Ovary (tissue), 7 donors: ENCODE measurements at regions not wholly inside any gene's neighbourhood (a gene's known extent, or its start where the extent isn't known, plus 50 kb on each side); places are given as distances from the start of the nearest gene placed in this dataset.

Source experiments
- DNase-seq, 5 donors: peaks; one replicate each; pipeline ENCODE4 v3.0.0-alpha.2; 2019 to 2020
- H3K27ac ChIP-seq, 2 donors: fragments of 200-600 bp; one replicate each; pipeline versions ENCODE4 v1.5.1 to v1.8.0; 2019 to 2022
- H3K27me3 ChIP-seq: fragments of 200-600 bp; one replicate; pipeline ENCODE4 v1.8.0; 2022
- H3K36me3 ChIP-seq: fragments of 200-600 bp; sonication (generic); one replicate; pipeline ENCODE4 v1.5.1; 2019
- H3K4me1 ChIP-seq: one replicate; pipeline ENCODE4 v1.8.1; 2013; ENCODE audit warnings: mild to moderate bottlenecking, moderate library complexity; ENCODE audit not compliant: insufficient read depth
- H3K4me3 ChIP-seq: fragments of 200-600 bp; sonication (generic); one replicate; pipeline ENCODE4 v1.5.1; 2017
- H3K9me3 ChIP-seq, 2 donors: fragments of 200-600 bp in 1 of 2; sonication (generic) in 1 of 2; one replicate each; pipeline versions ENCODE4 v1.5.1 to v1.8.1; 2013 to 2019; ENCODE audit warnings: mild to moderate bottlenecking in 1 of 2, moderate library complexity in 1 of 2
- CTCF ChIP-seq, 3 donors: fragments of 450-650 bp in 2 of 3; fragments of 200-600 bp in 1 of 3; IDR thresholded peaks; one replicate each; pipeline versions ENCODE4 v1.5.1 to v1.8.0; 2016 to 2022; ENCODE audit warnings: antibody characterized with exemption in 3 of 3, mild to moderate bottlenecking in 1 of 3
- EP300 ChIP-seq: sonication (generic); formaldehyde crosslinking; IDR thresholded peaks from one replicate; pipeline ENCODE4 v1.6.1; 2017; ENCODE audit warnings: antibody characterized with exemption
- POLR2A ChIP-seq: fragments of 450-650 bp; IDR thresholded peaks from one replicate; pipeline ENCODE4 v1.6.1; 2017; ENCODE audit warnings: antibody characterized with exemption, mild to moderate bottlenecking, moderate library complexity
- WGBS, 3 donors: extraction: QIAGEN DNeasy Blood & Tissue Kit in 1 of 3; methylation state at CpG; one replicate each; pipeline versions ENCODE4 v1.1.5 to v1.1.7; 2013 to 2017; 5-methylcytosine and 5-hydroxymethylcytosine counted together
- intact Hi-C, 4 donors: fragments of 100-400 bp; cut with DNase I; formaldehyde crosslinking; loops; one replicate each; pipeline versions ENCODE4 v1.11.0 to v1.15.1; 2022 to 2023
- donor health status: DM: no; HTN: no; CAD: no; lungs with moderate emphysema.
- donor health status: DM: no; HTN: no; CAD: no.
- donor health status: Bipolar disorder and iron deficiency.
- donor health status: DM: no; HTN: no; CAD: no.
- donor health status: DM: yes; HTN: yes; CAD: no.

- Histone ChIP-seq H3K4me3 (no peak overlapping the region), H3K36me3 (no peaks in the 10 kb centered on the region)
Observed at GRCh38 chr5:24385617-24386016, 259.2 kb downstream of the CDH10 start.

GRCh38 chr5:24388448-24388847 is 256.3 kb downstream of the CDH10 start:
- no peaks in the 10 kb centered on the region for H3K27me3 ChIP-seq
- no peaks in the 10 kb centered on the region for H3K36me3 ChIP-seq
- 74 to 96% (median 90%) methylated on average over 5 of the region's 5 CpGs for WGBS, 3 donors
- H3K4me3 ChIP-seq: no peak overlapping the region
- DNase-seq: no peak
- H3K9me3 ChIP-seq: peaks cover 0 to 5% of the 10 kb centered on the region in 2 donors
- no peaks in the 10 kb centered on the region for H3K4me1 ChIP-seq
- H3K27ac ChIP-seq: no peak overlapping the region
- TF ChIP-seq POLR2A (no peak), EP300 (no peak), CTCF (IDR thresholded peaks at IDR 0.05) (no peak)
- intact Hi-C loops: no loop called here

More at GRCh38 chr5:24385617-24386016, 259.2 kb downstream of the CDH10 start:
- Histone ChIP-seq H3K27ac (no peak overlapping the region), H3K27me3 (no peaks in the 10 kb centered on the region), H3K4me1 (no peaks in the 10 kb centered on the region), H3K9me3 (peaks cover 0 to 5% of the 10 kb centered on the region in 2 donors)
- intact Hi-C loops: no loop called here
- no peak for DNase-seq
- WGBS, 3 donors: 96 to 100% (median 98%) methylated on average over 1 of the region's 1 CpG
- no peak for TF ChIP-seq POLR2A
- no peak for TF ChIP-seq EP300
- no peak for TF ChIP-seq CTCF (IDR thresholded peaks at IDR 0.05)

GRCh38 chr5:24389968-24390367 is 254.8 kb downstream of the CDH10 start:
- no peaks in the 10 kb centered on the region for H3K4me1 ChIP-seq
- no peak overlapping the region for H3K27ac ChIP-seq
- H3K4me3 ChIP-seq: no peak overlapping the region
- intact Hi-C loops: no loop called here
- H3K9me3 ChIP-seq: peaks cover 0 to 5% of the 10 kb centered on the region in 2 donors
- no peak for DNase-seq
- no peaks in the 10 kb centered on the region for H3K36me3 ChIP-seq
- WGBS, 3 donors: 96 to 97% (median 96%) methylated on average over 4 of the region's 4 CpGs
- TF ChIP-seq CTCF (IDR thresholded peaks at IDR 0.05): no peak
- TF ChIP-seq EP300: no peak
- TF ChIP-seq POLR2A: no peak
- no peaks in the 10 kb centered on the region for H3K27me3 ChIP-seq

GRCh38 chr5:24391816-24392215 is 253.0 kb downstream of the CDH10 start:
- Histone ChIP-seq H3K4me1 (no peaks in the 10 kb centered on the region), H3K4me3 (no peak overlapping the region), H3K9me3 (peaks cover 0 to 5% of the 10 kb centered on the region in 2 donors), H3K27me3 (no peaks in the 10 kb centered on the region), H3K27ac (no peak overlapping the region), H3K36me3 (no peaks in the 10 kb centered on the region)
- TF ChIP-seq CTCF (IDR thresholded peaks at IDR 0.05): no peak
- TF ChIP-seq EP300: no peak
- no peak for TF ChIP-seq POLR2A
- WGBS, 3 donors: 81 to 88% (median 84%) methylated on average over 7 of the region's 7 CpGs
- no peak for DNase-seq
- intact Hi-C loops: no loop called here
